Activated B cell treated with CpG ODN at 0.5 μM for 24 hours (primary cell): ENCODE measurements at regions not wholly inside any gene's neighbourhood (a gene's known extent, or its start where the extent isn't known, plus 50 kb on each side); places are given as distances from the start of the nearest gene placed in this dataset.

Source experiments
- ATAC-seq: fragments of 200-7000 bp; cut with Tn5 transposase; one replicate; pipeline ENCODE4 v1.10.0; 2021; ENCODE audit warnings: low read depth, mild to moderate bottlenecking, moderate library complexity
- CTCF ChIA-PET: fragments of 350-600 bp; sonication (Branson Sonifier 250); formaldehyde crosslinking; loops from one replicate; lab custom pipeline; 2021; ENCODE audit warnings: antibody characterized with exemption; lab: Charles Lee
- POLR2A ChIA-PET: fragments of 350-600 bp; sonication (Branson Sonifier 250); formaldehyde crosslinking; loops from one replicate; lab custom pipeline; 2021; ENCODE audit warnings: antibody characterized with exemption; lab: Charles Lee
- DNase-seq: peaks from one replicate; pipeline ENCODE4 v3.0.0; 2022
- H3K27ac Mint-ChIP-seq: one replicate; pipeline ENCODE4 v1.8.0; 2020; ENCODE audit warnings: mixed read lengths
- H3K27me3 Mint-ChIP-seq: one replicate; pipeline ENCODE4 v1.8.0; 2021; ENCODE audit warnings: mixed read lengths
- H3K36me3 Mint-ChIP-seq: one replicate; pipeline ENCODE4 v1.8.0; 2021; ENCODE audit warnings: low read depth, mixed read lengths
- H3K4me1 Mint-ChIP-seq: one replicate; pipeline ENCODE4 v1.8.0; 2021; ENCODE audit warnings: mixed read lengths
- H3K4me3 Mint-ChIP-seq: one replicate; pipeline ENCODE4 v1.8.0; 2020; ENCODE audit warnings: mild to moderate bottlenecking, mixed read lengths
- H3K9me3 Mint-ChIP-seq: one replicate; pipeline ENCODE4 v1.8.0; 2020; ENCODE audit warnings: mixed read lengths
- intact Hi-C: fragments of 100-400 bp; cut with micrococcal nuclease; formaldehyde crosslinking; loops from one replicate; pipeline ENCODE4 v1.15.1; 2024
- TF ChIP-seq, protein P1 (sequence below): fragments of 200-600 bp; IDR thresholded peaks from one replicate; pipeline ENCODE4 v1.8.0; 2022; ENCODE audit warnings: antibody characterized with exemption, mild to moderate bottlenecking

DNA sequence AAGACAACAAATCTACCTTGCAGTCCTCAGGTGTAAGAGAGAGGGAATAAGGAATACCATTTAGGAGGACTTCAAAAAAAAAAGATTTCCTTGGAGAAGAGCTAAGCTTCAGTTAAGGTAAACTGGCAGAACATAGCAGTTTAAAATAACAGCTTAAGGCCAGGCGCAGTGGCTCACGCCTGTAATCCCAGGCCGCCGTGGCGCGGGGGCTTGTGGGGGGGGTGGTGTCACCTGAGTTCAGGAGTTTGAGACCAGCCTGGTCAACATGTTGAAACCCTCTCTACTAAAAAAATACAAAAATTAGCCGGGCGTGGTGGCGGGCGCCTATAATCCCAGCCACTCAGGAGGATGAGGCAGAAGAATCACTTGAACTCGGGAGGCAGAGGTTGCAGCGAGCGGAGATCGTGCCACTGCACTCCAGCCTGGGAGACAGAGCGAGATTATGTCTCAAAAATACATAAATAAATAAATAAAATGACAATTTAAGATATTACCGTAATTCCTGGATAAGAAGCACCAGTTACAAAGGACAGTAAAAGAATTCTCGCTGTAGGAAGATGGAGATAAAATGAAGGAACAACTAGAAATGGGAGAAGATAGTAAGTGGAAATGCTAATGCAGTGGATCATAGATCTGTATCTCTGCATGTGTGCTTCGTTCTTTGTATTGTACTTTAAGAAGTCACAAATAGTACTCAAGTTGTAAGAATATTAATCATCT, 1140.2 kb downstream of the NCAM2 start:
- no peak for DNase-seq
- Mint-ChIP-seq H3K4me1 (no peaks in the 10 kb centered on the region), H3K27ac (no peak overlapping the region), H3K36me3 (no peaks in the 10 kb centered on the region), H3K9me3 (peaks cover 2% of the 10 kb centered on the region), H3K27me3 (no peaks in the 10 kb centered on the region), H3K4me3 (no peak overlapping the region)
- CTCF ChIA-PET, result no interaction called here
- TF ChIP-seq, protein P1, sequence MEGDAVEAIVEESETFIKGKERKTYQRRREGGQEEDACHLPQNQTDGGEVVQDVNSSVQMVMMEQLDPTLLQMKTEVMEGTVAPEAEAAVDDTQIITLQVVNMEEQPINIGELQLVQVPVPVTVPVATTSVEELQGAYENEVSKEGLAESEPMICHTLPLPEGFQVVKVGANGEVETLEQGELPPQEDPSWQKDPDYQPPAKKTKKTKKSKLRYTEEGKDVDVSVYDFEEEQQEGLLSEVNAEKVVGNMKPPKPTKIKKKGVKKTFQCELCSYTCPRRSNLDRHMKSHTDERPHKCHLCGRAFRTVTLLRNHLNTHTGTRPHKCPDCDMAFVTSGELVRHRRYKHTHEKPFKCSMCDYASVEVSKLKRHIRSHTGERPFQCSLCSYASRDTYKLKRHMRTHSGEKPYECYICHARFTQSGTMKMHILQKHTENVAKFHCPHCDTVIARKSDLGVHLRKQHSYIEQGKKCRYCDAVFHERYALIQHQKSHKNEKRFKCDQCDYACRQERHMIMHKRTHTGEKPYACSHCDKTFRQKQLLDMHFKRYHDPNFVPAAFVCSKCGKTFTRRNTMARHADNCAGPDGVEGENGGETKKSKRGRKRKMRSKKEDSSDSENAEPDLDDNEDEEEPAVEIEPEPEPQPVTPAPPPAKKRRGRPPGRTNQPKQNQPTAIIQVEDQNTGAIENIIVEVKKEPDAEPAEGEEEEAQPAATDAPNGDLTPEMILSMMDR, result no peak
- intact Hi-C loops, result no loop called here
- ATAC-seq, result no peak
- POLR2A ChIA-PET, result no interaction called here

DNA sequence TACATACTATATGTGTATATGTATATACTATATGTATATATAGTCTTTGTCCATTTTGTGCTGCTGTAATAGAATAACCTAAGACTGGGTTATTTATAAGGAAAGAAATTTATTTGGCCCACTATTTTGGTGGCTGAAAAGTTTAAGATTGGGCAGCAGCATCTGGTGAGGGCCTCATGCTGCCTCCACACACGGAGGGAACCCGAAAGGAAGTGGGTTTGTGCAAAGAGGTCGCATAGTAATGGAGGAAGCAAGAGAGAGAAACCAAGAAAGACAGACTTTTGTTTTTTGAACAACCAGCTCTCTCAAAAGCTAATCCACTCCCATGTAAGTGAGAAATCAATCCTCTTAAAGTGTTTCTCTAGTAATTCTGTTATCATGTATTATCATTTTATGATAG, 1147.3 kb downstream of the NCAM2 start:
- DNase-seq (no peak), ATAC-seq (no peak)

DNA sequence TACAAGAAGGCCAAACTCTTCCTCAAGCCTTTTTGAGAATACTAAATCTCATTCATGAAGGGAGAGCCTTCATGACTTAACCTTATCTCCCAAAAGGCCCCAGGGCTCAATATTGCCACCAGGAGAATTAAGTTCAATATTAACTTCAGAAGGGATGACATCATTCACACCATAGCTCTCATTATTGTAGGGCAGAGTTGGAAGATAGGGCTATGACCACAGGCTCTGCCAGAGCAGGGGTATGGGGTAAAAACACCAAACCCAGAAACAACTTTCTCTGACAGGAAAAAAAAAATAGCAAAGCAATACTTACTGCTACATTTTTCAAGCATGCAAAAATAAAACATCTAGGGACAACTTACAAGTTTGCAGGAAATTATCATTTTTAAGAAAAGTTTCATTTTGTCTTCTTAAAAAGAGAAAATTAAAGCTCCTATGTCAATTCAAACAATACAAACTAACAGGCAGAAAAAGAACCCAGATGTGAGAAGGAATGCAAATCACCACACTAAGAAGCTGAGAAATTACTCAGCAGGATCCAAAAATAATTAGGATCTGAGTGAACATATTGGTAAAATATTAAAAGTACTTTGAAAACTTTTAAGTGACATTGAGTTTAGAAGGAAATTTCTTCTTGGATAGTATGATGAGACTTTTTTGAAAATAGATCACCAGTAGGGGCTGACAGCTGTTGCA, 1156.5 kb downstream of the NCAM2 start:
- intact Hi-C loops, result no loop called here
- Mint-ChIP-seq H3K36me3 (no peaks in the 10 kb centered on the region), H3K4me1 (no peaks in the 10 kb centered on the region), H3K27ac (no peak overlapping the region), H3K27me3 (no peaks in the 10 kb centered on the region), H3K9me3 (no peaks in the 10 kb centered on the region), H3K4me3 (no peak overlapping the region)
- CTCF ChIA-PET, result no interaction called here
- POLR2A ChIA-PET, result no interaction called here
- TF ChIP-seq, protein P1, result no peak
- ATAC-seq (no peak), DNase-seq (no peak)

More for the DNA sequence above, 1147.3 kb downstream of the NCAM2 start:
- ChIA-PET CTCF (no interaction called here), POLR2A (no interaction called here)
- TF ChIP-seq, protein P1, result no peak
- Mint-ChIP-seq H3K4me1 (no peaks in the 10 kb centered on the region), H3K36me3 (no peaks in the 10 kb centered on the region), H3K9me3 (peaks cover 11% of the 10 kb centered on the region), H3K4me3 (no peak overlapping the region), H3K27ac (no peak overlapping the region), H3K27me3 (no peaks in the 10 kb centered on the region)
- intact Hi-C loops, result no loop called here

DNA sequence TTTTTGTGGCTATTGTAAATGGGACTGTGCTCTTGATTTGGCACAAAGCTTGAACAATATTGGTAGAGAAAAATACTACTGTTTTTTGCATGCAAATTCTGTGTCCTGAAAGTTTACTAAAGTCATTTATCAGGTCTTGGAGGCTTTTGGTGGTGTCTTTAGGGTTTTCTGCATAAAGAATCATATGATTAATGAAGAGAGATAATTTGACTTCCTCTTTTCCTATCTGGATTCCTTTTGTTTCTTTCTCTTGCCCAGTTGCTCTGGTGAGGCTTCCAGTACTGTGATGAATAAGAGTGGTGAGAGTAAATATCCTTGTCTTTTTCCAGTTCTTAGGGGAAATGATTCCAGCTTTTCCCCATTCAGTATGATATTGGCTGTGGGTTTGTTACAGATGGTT, 1166.7 kb downstream of the NCAM2 start:
- H3K27me3 Mint-ChIP-seq, result no peaks in the 10 kb centered on the region
- H3K9me3 Mint-ChIP-seq, result peaks cover 10% of the 10 kb centered on the region
- no peak overlapping the region for H3K27ac Mint-ChIP-seq
- ChIA-PET POLR2A (no interaction called here), CTCF (no interaction called here)
- H3K4me3 Mint-ChIP-seq, result no peak overlapping the region
- H3K36me3 Mint-ChIP-seq, result no peaks in the 10 kb centered on the region
- DNase-seq (no peak), ATAC-seq (no peak)
- H3K4me1 Mint-ChIP-seq, result no peaks in the 10 kb centered on the region
- TF ChIP-seq, protein P1, result no peak
- intact Hi-C loops, result no loop called here

DNA sequence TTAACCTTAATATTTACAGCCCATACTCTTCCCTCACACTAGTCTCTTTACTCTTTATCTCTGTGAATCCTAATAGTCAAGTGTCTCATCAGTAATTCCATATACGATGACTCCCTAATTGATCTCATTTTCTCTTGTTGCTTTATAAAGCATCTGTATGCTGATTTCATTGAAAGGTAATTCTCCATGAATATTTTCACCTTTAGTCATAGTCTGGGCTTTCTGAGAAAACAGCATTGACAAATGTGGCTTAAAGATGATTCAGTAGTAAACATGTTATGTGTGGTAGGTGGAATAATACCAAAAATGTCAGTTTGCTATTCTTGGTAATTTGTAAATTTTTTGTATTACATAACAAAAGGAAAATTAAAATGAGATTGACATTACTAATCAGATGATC, 1176.5 kb downstream of the NCAM2 start:
- CTCF ChIA-PET, result no interaction called here
- no peak for DNase-seq
- H3K27me3 Mint-ChIP-seq, result no peaks in the 10 kb centered on the region

More for the DNA sequence above, 1176.5 kb downstream of the NCAM2 start:
- no peaks in the 10 kb centered on the region for H3K36me3 Mint-ChIP-seq
- POLR2A ChIA-PET, result no interaction called here
- no peak for ATAC-seq
- intact Hi-C loops, result no loop called here
- no peak overlapping the region for H3K27ac Mint-ChIP-seq
- no peaks in the 10 kb centered on the region for H3K4me1 Mint-ChIP-seq
- H3K9me3 Mint-ChIP-seq, result peaks cover 11% of the 10 kb centered on the region
- TF ChIP-seq, protein P1, result no peak
- H3K4me3 Mint-ChIP-seq, result no peak overlapping the region
